Fibroblast of pulmonary artery (primary cell): ENCODE measurements at regions not wholly inside any gene's neighbourhood (a gene's known extent, or its start where the extent isn't known, plus 50 kb on each side); places are given as distances from the start of the nearest gene placed in this dataset.

Experiments used
- DNase-seq: peaks from one replicate; pipeline ENCODE4 v3.0.0-alpha.2; 2010; ENCODE audit warnings: low read depth
- H3K4me3 ChIP-seq: replicated peaks from 2 replicates; pipeline ENCODE4 v1.5.1; 2011; ENCODE audit warnings: low read depth, mild to moderate bottlenecking, control low read depth, low read length, moderate library complexity
- TF ChIP-seq, protein P1 (sequence below): IDR thresholded peaks from 2 replicates; pipeline ENCODE4 v1.5.1; 2011; ENCODE audit warnings: mild to moderate bottlenecking, control low read depth, low read length, inconsistent platforms; ENCODE audit errors: missing control alignments

- no peak overlapping the region for H3K4me3 ChIP-seq
- TF ChIP-seq, protein P1, sequence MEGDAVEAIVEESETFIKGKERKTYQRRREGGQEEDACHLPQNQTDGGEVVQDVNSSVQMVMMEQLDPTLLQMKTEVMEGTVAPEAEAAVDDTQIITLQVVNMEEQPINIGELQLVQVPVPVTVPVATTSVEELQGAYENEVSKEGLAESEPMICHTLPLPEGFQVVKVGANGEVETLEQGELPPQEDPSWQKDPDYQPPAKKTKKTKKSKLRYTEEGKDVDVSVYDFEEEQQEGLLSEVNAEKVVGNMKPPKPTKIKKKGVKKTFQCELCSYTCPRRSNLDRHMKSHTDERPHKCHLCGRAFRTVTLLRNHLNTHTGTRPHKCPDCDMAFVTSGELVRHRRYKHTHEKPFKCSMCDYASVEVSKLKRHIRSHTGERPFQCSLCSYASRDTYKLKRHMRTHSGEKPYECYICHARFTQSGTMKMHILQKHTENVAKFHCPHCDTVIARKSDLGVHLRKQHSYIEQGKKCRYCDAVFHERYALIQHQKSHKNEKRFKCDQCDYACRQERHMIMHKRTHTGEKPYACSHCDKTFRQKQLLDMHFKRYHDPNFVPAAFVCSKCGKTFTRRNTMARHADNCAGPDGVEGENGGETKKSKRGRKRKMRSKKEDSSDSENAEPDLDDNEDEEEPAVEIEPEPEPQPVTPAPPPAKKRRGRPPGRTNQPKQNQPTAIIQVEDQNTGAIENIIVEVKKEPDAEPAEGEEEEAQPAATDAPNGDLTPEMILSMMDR: no peak
- DNase-seq: no peak
These were observed 171.7 kb downstream of the ATG4C start for GRCh38 chr1:62955666-62956065.

DNA sequence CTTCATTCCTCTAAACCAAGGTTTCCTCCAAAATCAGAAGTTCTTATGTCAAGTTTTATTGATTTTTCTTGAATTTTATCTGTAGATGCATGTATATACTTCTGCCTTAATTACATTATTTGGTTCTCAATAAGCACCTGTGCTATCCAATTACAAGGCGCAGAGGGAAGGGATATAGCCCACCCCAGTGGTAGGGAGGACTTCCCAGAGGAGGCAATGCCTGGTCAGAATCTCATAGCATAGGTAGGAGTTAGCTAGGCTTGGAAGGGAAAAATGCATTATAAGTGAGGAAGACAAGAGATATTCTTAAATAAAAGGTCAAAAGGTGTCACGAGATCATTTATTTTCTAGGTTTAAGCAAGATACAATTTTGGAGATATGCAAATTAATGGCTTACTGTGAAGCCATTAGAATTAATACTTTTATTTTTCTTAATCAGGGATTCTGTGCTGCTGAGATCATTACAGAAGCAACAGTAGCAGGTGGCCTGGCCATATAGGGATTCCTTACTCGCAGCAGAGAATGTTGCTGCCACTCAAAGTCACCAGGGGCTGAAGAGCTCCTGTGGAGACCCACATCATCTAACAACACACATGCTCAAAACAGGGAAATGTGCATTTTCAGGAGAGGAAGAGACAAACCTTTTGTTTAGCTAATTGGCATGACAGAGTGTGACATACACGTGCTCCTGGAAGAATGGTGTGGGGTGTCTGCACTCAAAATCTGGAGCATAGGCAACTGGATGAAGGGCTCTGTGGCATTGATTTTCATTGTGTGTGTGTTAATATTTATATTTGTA is 178.3 kb downstream of the ATG4C start:
- no peak for DNase-seq
- TF ChIP-seq, protein P1: no peak
- H3K4me3 ChIP-seq: no peak overlapping the region

GRCh38 chr1:62962901-62963776 is 179.2 kb downstream of the ATG4C start:
- peak; percentile 65 for DNase-seq
- TF ChIP-seq, protein P1: peak; percentile 60
- H3K4me3 ChIP-seq: no peak overlapping the region

DNA sequence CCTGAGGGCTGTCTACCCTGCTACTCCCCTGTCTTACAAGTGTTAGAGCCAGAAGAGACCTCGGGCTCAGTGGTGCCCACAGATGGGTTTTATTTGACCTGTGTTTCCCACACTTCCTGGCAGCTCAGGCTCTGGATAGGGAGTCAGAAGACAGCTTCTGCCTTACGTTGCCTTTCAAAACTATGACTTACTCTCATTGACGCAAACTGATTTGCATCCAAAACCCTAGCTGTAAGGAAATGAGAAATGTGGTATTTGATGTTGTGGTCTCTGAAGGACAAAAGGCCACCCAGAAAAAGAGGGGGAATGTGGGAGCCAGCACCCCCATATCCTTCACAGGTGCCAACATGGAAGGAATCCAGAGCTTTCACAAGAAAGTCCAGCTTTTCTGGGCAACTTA is 180.2 kb downstream of the ATG4C start:
- H3K4me3 ChIP-seq: no peak overlapping the region
- DNase-seq: no peak
- TF ChIP-seq, protein P1: no peak

DNA sequence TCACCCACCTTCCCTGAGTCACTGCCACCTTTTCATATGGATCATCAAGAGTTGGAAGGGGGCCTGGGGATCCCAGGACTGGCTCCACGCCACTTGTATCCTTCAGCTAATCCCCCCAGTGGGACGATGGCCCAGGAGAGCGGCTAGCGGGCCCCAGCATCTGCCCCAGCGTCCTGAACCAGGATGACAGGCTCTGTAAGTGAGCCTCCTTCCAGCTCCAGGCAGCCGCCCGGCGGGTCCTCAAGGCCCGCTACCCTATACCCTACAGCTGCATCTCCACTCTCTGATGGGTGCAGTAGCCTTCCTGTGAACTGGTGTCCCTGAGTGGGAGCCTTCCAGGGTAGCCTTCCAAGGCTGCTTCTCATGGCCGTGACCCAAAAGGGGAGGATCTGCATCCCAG is 183.1 kb downstream of the ATG4C start:
- no peak for DNase-seq
- TF ChIP-seq, protein P1: no peak
- no peak overlapping the region for H3K4me3 ChIP-seq

DNA sequence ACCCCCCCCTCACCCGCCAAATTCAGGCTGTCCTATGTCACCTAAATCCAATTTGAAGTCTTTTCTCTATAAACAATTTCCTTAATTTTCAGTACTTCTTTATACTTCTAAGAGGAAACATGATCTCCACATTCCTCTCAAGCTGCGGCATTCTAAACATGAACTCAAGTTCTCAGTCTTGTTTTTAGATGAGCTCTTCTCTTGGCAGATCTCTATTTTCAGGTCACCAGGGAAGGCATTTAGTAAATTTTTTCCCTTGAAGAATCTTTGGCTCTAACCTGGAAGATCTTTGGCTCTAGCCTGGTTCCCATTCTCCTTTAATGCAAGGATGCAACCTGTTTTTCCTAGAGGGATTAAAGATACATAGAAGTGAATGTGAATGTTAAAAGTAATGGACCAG is 193.4 kb downstream of the ATG4C start:
- TF ChIP-seq, protein P1: no peak
- DNase-seq: no peak
- no peak overlapping the region for H3K4me3 ChIP-seq
